Kidney epithelial cell (primary cell): ENCODE measurements at regions not wholly inside any gene's neighbourhood (a gene's known extent, or its start where the extent isn't known, plus 50 kb on each side); places are given as distances from the start of the nearest gene placed in this dataset.

ENCODE experiments used
- DNase-seq: peaks from one replicate; pipeline ENCODE4 v3.0.0-alpha.2; 2010; ENCODE audit warnings: low read depth
- H3K27me3 ChIP-seq: 2 replicates; pipeline ENCODE4 v1.6.0; 2011; ENCODE audit warnings: low read length; ENCODE audit not compliant: control insufficient read depth, insufficient read depth
- H3K36me3 ChIP-seq: 2 replicates; pipeline ENCODE4 v1.5.1; 2011; ENCODE audit warnings: low read length; ENCODE audit not compliant: control insufficient read depth, insufficient read depth
- H3K4me3 ChIP-seq: 2 replicates; pipeline ENCODE4 v1.5.1; 2011; ENCODE audit warnings: low read depth, mild to moderate bottlenecking, control low read depth, low read length
- CTCF ChIP-seq: IDR thresholded peaks from 2 replicates; pipeline ENCODE4 v1.5.1; 2011; ENCODE audit warnings: mild to moderate bottlenecking, moderate library complexity, low read length, control low read depth, inconsistent platforms; ENCODE audit not compliant: insufficient read depth, poor library complexity, severe bottlenecking

GRCh38 chr13:84821261-84821660, 939.0 kb upstream of the SLITRK1 start:
- no peak for TF ChIP-seq CTCF
- Histone ChIP-seq H3K36me3 (no peaks in the 10 kb centered on the region), H3K4me3 (no peak overlapping the region), H3K27me3 (no peaks in the 10 kb centered on the region)
- DNase-seq = no peak

DNA sequence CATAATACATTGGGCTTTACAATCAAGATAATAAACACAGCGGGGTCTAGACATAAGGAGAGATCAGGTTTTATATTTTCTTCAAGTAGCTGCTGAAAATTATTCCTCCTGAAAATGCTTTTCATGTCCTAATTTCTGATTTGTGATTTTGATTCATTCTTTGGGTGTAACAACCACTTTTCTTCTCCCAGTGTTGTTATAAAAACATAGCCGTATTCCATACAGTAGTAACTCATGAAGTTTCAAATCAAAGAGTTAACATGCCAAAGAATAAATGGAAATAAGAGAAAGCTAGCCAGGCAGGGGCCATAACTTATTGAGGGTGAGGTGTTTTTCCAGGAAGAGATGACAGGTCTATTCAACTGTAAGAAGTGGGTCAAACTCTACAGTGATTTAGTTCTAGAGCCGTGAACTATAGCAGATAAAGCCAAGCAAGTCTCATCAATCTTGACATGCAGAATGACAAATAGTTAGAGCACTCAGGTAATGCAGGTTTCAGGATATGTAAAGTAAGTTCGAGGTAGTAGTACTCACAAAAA, 934.4 kb upstream of the SLITRK1 start:
- Histone ChIP-seq H3K4me3 (no peak overlapping the region), H3K36me3 (no peaks in the 10 kb centered on the region), H3K27me3 (no peaks in the 10 kb centered on the region)
- TF ChIP-seq CTCF = no peak
- no peak for DNase-seq

DNA sequence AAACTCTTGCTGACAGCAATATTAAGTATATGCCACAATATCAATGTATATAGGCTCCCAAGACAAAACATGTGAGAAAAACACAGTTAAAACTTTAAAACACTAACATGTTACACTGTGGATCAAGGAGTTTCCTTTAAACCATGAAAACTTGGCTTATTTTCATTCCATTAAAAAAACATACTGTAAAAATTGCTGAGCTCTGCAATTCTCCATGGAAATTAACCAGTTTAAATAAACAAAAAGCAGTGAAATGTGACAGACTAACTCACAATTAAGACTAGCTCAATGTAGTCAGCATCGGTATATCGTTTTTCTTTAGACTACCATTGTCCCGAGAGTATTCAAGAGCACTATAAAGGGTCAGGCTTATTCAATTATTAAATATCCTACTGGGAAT, 930.5 kb upstream of the SLITRK1 start:
- DNase-seq = no peak
- H3K4me3 ChIP-seq = no peak overlapping the region
- H3K27me3 ChIP-seq = no peaks in the 10 kb centered on the region
- no peaks in the 10 kb centered on the region for H3K36me3 ChIP-seq
- no peak for TF ChIP-seq CTCF

DNA sequence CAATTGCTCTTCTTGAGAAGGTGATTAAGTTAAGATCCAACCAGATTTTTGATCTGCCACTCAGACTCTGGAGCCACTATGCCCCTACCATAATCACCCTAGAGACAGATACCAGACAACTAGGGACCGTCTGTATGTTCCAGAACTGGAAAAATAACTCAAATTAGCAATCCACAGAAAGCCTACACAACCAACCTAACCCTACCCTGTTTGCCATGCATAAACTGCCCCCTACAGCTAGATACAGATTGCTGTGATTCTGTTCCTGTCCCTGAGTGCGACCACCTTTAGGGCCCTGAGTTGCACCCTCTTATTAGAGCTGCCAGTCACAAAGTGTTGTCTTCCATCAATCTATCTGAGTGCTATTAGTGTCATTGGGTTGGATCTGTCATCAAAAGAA, 929.8 kb upstream of the SLITRK1 start:
- H3K36me3 ChIP-seq = no peaks in the 10 kb centered on the region
- H3K4me3 ChIP-seq = no peak overlapping the region
- H3K27me3 ChIP-seq = no peaks in the 10 kb centered on the region
- TF ChIP-seq CTCF = no peak
- DNase-seq = no peak

DNA sequence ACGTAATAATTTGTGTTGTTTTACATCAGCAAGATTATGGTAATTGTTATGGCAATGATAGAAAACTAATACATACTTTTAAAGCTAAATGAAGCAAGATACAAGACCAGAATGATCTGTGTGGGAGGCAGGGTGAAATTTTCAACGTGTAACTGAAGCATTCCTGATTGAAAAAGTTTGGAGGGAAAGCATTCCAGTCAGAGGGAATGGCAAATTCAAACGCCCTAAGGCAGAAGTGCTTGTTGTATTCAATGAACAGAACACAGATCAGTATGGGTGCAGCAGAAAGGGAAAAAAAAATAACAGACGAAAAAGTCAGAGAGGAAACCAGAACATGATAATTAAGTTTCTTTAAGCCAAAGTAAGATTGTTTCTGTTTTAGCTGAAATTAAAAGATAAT, 928.5 kb upstream of the SLITRK1 start:
- no peaks in the 10 kb centered on the region for H3K36me3 ChIP-seq
- TF ChIP-seq CTCF = no peak
- DNase-seq = no peak

DNA sequence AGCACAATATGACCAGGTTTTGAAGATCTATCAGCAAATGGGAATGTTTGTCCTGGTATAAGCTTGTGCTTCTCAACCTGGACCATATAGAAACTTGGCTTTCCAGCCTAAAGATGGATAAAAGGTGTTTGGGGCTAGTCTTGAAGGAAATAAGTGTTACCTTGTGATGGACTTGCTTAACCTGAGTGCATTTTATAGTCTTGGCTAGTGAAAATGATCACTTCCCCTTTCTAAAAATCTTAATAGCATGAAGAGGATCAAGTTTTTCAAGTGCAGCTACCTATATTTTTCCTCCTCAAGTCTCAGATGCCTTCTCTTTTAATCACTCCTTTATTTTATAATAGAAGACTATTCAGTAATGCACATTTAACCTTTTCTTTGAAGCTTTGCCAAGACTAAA, 919.8 kb upstream of the SLITRK1 start:
- DNase-seq = no peak
- TF ChIP-seq CTCF = no peak
- Histone ChIP-seq H3K36me3 (no peaks in the 10 kb centered on the region), H3K4me3 (no peak overlapping the region), H3K27me3 (no peaks in the 10 kb centered on the region)

More for the DNA sequence above, 928.5 kb upstream of the SLITRK1 start:
- no peaks in the 10 kb centered on the region for H3K27me3 ChIP-seq
- H3K4me3 ChIP-seq = no peak overlapping the region
